NOMO-1 (cell line): ENCODE measurements at regions not wholly inside any gene's neighbourhood (a gene's known extent, or its start where the extent isn't known, plus 50 kb on each side); places are given as distances from the start of the nearest gene placed in this dataset.
"Not testable (repeated sequence)": the region's sequence is repeated elsewhere in the genome, so short reads cannot be mapped to it uniquely, and the experiment has no call there.

Experiments
- DNase-seq, 2 experiments: peaks; one replicate each; lab custom pipeline; 2025; ENCODE audit not compliant: unreplicated experiment in 2 of 2; lab: John Stamatoyannopoulos, UW

GRCh38 chr2:144999936-145000335 lies 480.0 kb upstream of the ZEB2 start:
- DNase-seq = no peak

GRCh38 chr2:144999071-144999875 lies 479.4 kb upstream of the ZEB2 start:
- no peak for DNase-seq

- no peak for DNase-seq
Measured at GRCh38 chr2:144998435-144998834, 478.5 kb upstream of the ZEB2 start.

- no peak for DNase-seq
Measured at GRCh38 chr2:144996225-144996795, 476.4 kb upstream of the ZEB2 start.

GRCh38 chr2:144995482-144995881 lies 475.6 kb upstream of the ZEB2 start:
- DNase-seq = peak in 1 of 2 experiments; percentile 12

GRCh38 chr2:144990661-144991060 lies 470.7 kb upstream of the ZEB2 start:
- DNase-seq = no peak

GRCh38 chr2:144989579-144990270 lies 469.8 kb upstream of the ZEB2 start:
- no peak for DNase-seq

GRCh38 chr2:144988591-144988990 lies 468.7 kb upstream of the ZEB2 start:
- no peak for DNase-seq

- DNase-seq = no peak
Measured at GRCh38 chr2:144986691-144987090, 466.8 kb upstream of the ZEB2 start.

GRCh38 chr2:144984038-144984437 lies 464.1 kb upstream of the ZEB2 start:
- DNase-seq = no peak

GRCh38 chr2:144983107-144983506 lies 463.2 kb upstream of the ZEB2 start:
- DNase-seq = no peak

- DNase-seq = no peak
Measured at GRCh38 chr2:144982481-144982880, 462.6 kb upstream of the ZEB2 start.

GRCh38 chr2:144975881-144976280 lies 456.0 kb upstream of the ZEB2 start:
- no peak for DNase-seq

GRCh38 chr2:144972676-144973075 lies 452.8 kb upstream of the ZEB2 start:
- DNase-seq = no peak

GRCh38 chr2:144971786-144972335 lies 451.9 kb upstream of the ZEB2 start:
- DNase-seq = no peak

GRCh38 chr2:144970410-144970809 lies 450.5 kb upstream of the ZEB2 start:
- DNase-seq = not testable (repeated sequence)

GRCh38 chr2:144969564-144969963 lies 449.6 kb upstream of the ZEB2 start:
- DNase-seq = not testable (repeated sequence)

GRCh38 chr2:144967961-144968360 lies 448.0 kb upstream of the ZEB2 start:
- DNase-seq = no peak

- no peak for DNase-seq
Measured at GRCh38 chr2:144965172-144965571, 445.3 kb upstream of the ZEB2 start.

- DNase-seq = no peak
Measured at GRCh38 chr2:144963031-144963430, 443.1 kb upstream of the ZEB2 start.

- DNase-seq = no peak
Measured at GRCh38 chr2:144959416-144959815, 439.5 kb upstream of the ZEB2 start.
